Kasumi-1 (cell line): ENCODE measurements at regions not wholly inside any gene's neighbourhood (a gene's known extent, or its start where the extent isn't known, plus 50 kb on each side); places are given as distances from the start of the nearest gene placed in this dataset.

ENCODE experiments used
- DNase-seq, 2 experiments: peaks; one replicate each; lab custom pipeline; 2025; lab: John Stamatoyannopoulos, UW

GRCh38 chr5:74094096-74094781, 468.2 kb downstream of the ARHGEF28 start:
- no peak for DNase-seq

GRCh38 chr5:74093561-74093960, 467.6 kb downstream of the ARHGEF28 start:
- DNase-seq, result no peak

- no peak for DNase-seq
These were observed 466.8 kb downstream of the ARHGEF28 start for GRCh38 chr5:74092766-74093165.

- DNase-seq, result no peak
These were observed 459.8 kb downstream of the ARHGEF28 start for GRCh38 chr5:74085782-74086181.

DNA sequence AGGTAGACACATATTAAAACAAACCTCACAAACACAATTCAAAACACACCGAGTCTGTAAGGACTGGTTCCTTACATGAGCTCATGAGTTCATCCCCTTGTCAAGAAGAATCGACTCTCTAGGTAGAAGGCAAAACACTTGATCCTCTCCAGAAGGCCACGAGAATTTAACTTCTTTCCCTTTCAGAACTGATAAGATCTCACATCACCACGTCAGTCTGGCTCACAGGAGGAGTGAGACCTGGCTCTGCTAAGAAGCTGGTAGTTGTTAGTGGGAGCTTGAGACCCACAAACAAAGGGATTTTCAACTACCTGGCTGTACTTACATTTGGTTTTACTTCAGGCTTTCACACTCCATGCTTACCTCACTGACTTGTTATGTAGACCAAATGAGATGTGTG, 459.2 kb downstream of the ARHGEF28 start:
- no peak for DNase-seq

DNA sequence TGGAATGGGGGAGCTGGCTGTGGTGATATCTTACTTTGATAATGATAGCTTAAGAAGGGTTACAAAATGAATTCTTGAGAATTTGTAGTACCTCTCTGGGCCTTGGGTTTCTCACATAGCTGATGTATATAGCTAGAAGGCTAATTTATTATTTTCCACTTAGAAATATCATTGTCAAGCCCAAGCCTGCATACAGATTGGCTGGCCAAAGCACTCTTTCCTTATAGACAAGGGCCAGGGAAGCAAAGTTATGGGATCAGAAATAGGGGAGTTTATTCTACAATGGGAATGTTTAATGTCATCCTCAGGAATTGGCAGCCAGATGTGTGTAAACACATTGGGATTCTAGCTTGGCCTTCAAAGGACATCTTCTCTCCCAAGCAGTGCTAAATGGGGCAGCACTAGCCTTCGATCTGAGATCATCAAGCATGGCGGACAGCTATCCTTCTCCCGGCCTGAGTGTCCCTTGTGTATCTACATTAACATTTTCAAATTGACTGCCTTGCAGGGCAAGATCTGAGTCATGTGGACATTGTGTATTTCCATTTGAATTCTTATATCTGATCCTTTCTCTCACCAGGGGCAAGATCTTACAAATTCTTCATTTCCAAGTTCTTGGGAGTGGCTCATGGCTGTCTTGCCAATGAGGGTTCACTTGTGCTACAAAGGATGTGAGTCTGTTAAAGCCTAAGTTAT, 457.2 kb downstream of the ARHGEF28 start:
- DNase-seq, result no peak

- DNase-seq, result no peak
These were observed 456.6 kb downstream of the ARHGEF28 start for GRCh38 chr5:74082512-74083055.

DNA sequence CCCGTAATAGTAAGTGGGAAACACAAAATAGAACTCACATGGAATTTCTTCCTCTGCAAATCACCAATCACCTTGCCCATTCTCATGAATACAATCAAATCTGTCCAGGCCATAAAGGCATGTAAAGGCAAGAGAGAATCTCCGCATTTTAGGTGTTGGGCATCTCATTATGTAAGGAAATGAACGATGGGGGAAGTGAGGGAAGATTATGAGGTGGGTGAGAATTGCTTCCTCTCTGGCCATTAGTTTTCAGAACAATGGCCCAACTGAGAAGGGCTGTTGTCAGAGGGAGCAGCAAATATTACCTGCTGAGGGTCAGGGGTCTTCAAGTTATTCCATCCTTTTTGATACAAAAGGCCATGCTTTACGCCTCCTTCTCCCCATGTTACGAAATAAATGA, 455.1 kb downstream of the ARHGEF28 start:
- no peak for DNase-seq

- no peak for DNase-seq
These were observed 454.1 kb downstream of the ARHGEF28 start for GRCh38 chr5:74079971-74080556.

- DNase-seq, result no peak
These were observed 449.8 kb downstream of the ARHGEF28 start for GRCh38 chr5:74075501-74076484.

DNA sequence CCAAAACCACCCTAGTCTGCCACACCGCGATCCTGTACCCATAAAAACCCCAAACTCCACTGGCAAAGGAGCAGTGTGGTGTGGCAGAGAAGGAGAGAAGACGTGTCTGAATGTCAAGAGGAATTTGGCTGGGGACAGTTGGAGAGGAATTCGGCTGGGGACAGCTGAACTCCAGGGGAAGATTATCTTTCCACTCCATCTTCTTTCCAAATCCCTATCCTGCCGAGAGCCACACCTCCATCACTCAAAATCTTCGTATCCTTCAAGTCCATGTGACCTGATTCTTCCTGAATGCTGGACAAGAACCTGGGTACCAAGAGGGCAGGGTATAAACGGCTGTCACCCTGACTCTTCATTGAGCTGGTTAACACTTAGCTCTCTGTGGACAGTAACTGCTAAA, 448.1 kb downstream of the ARHGEF28 start:
- no peak for DNase-seq

DNA sequence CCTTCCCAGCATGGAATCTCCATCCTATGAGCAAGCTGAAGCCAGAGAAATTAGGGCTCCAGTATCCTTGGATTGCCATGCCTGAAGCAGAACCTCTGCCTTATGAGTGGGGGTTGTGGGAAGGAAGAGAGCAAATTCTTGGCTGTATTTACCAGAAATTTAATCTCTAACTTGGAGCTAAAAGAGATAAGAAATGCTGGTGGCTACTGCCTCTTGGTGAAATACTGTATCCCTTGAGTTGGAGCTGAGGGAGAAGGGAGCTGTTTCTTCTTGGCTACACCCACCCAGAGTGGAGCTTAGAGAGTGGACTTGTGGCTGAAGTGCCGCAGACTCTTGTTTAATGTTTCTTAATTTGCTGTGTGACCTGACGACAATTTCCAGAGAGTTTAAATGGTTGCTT, 447.3 kb downstream of the ARHGEF28 start:
- DNase-seq, result no peak

GRCh38 chr5:74072646-74073045, 446.6 kb downstream of the ARHGEF28 start:
- no peak for DNase-seq

DNA sequence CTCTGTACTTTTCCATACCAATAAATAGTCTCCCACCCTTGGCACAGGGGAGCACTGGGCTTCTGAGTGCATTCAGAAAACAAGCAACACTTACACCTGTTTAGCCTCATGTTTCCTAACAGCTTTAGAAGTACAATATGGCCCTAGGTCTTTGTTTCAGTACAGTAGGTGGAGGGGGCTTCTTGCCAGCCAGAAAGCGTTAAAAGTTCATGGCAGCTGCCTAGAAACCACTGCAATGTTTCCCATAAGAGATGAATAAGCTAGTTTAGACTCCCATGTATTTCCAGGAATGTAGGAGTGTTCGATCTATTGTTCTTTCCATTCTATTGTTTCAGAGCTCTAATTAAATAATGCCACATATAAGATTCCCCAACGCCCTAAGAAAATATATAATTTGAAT, 444.8 kb downstream of the ARHGEF28 start:
- no peak for DNase-seq

GRCh38 chr5:74069741-74070140, 443.7 kb downstream of the ARHGEF28 start:
- DNase-seq, result no peak

GRCh38 chr5:74067748-74068541, 441.9 kb downstream of the ARHGEF28 start:
- no peak for DNase-seq

GRCh38 chr5:74064911-74065310, 438.9 kb downstream of the ARHGEF28 start:
- no peak for DNase-seq

DNA sequence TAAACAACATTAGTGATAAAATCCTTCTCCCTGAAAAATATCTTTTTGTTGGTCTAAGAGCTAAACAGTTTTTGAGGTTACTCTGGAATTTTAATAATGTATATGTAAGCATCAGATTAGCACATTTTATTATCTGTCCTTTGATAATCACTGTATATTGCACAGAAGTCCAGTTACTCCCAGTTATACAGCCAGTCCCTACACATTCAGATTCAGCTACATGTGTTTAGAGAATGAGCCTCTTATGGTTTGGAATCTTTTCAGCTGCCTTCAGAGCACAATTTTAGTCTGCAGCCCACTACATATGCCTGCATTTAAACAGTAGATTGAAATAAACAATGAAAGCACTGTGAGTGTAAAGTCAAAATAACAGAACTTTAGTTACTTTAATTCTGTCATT, 438.2 kb downstream of the ARHGEF28 start:
- DNase-seq, result no peak

DNA sequence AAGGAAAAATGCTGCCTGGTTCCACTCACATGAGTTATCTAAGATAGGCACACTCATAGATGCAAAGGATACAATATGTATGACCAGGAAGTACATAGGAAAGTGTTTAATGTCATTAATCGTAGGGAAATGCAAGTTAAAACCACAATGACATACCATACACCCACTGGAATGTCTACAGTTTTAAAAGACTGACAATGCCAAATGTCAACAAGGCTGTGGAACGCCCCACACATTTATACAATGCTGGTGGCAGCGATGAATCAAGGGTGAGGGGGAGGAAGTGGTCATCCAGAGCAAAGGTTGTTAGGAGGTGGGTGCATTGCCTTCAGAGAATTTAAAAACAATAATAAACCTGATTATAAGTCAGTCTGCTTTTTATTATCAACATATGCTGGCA, 437.8 kb downstream of the ARHGEF28 start:
- no peak for DNase-seq

DNA sequence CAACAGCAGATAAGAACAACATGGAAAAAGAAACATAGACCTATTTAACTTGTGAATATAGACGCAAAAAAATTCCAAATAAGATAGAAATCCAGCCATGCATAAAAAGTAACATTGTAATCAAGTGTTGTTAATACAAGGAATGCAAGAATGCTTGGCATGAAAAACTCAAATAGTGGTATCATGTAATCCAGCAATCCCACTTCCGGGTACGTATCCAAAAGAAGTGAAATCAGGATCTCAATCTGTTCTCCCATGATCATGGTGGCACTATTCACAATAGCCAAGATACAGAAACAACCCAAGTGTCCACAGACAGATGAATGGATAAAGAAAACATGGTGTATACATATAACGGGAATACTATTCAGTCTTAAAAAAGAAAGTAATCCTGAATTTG, 437.4 kb downstream of the ARHGEF28 start:
- DNase-seq, result no peak

DNA sequence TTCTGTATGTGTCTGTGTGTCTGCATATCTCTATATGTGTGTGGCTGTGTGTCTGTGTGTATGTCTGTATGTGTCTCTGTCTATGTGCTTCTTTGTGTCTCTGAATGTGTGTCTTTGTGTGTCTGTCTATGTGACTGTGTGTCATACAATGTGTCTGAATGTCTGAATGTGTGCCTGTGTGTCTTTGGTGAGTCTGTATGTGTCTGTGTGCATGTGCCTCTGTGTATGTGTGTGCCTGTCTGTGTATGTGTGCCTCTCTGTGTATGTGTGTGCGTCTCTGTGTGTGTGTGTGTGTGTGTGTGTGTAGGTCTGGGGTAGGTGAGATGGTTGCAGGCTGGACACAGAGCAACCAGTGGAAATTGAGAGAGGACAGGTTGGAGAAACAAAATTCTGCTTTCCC, 435.3 kb downstream of the ARHGEF28 start:
- DNase-seq, result no peak
